ENCODE measurements at regions not wholly inside any gene's neighbourhood (a gene's known extent, or its start where the extent isn't known, plus 50 kb on each side); places are given as distances from the start of the nearest gene placed in this dataset.
A peak's percentile ranks its signal among the peaks of the same experiment; 100 is the strongest.

DNA sequence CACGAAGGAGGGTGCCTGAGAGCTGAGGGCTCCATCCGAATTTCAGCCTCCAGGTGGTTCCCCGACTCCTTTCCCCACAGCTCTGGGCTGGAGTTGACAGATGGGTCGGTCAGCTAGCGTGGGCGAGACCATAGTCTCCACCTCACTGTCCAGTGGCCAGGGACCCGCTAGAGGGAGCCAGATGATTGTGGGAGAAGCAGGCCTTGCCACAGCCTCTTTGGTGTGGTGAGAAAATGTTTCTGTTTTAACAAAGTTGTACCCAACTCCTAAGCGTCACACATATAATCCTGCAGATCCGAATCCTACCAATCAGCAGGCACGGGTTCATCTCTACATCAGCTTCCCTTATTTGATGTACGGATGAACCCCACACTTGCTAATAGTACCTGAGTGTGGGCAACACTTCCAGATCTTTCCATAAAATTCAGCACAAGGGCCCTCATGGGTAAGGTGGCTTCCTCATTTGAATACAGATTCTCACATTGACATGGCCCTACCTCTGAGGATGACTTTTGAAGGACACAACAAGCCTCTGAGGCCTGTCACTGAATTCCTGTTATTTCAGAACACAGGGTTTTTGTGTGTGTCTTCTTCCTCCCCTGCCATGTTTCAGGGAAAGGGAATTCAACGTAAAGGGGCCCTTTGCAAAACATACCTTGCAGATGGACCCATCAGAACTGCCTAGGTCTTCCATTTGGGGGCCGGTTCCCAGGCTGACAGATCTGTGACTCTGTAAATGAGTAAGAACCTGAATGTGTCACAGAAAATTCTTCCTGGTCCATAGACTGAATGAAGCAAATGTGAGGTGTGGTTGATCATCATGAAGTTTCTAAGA lies 103.2 kb upstream of the DUSP22 start:
- no peak overlapping the region for H3K27ac ChIP-seq (ENCODE audit: low read depth, low read length)
- DNase-seq (ENCODE audit: low read depth, low spot score) (peak; percentile 72), ATAC-seq (peak; percentile 98)
- CTCF ChIA-PET = interaction anchor here (0.6 to 4.0 kb wide), 9 partner anchors 10 to 1248 kb away, joined by 3 to 35 read pairs (median 4); no protein-coding TSS in a partner anchor
- no peak overlapping the region for H2AFZ ChIP-seq (ENCODE audit: low read depth, low read length, poor library complexity, severe bottlenecking)
- no peaks in the 10 kb centered on the region for H3K36me3 ChIP-seq (ENCODE audit: control insufficient read depth in 1 of 2, insufficient read depth in 2 of 2, low read length in 2 of 2)
- intact Hi-C loops (cut with micrococcal nuclease) = loop anchor here (1.0 to 5.0 kb wide), 3 partner anchors 220 to 598 kb away; no protein-coding TSS in a partner anchor
- POLR2A ChIA-PET = no interaction called here
- BruUV-seq (replicated peaks) = no TSS peak
- no peak overlapping the region for H3K4me2 ChIP-seq (ENCODE audit: low read length)
- H4K20me1 ChIP-seq (ENCODE audit: insufficient read depth) = no peaks in the 10 kb centered on the region
- no peak overlapping the region for H3K4me3 ChIP-seq (replicated peaks in 1 of 2; ENCODE audit: low read depth in 1 of 2, low read length in 2 of 2)
- H3K4me1 ChIP-seq (ENCODE audit: control insufficient read depth in 1 of 2, insufficient read depth in 2 of 2, low read length in 2 of 2) = no peaks in the 10 kb centered on the region
- no peaks in the 10 kb centered on the region for H3K79me2 ChIP-seq (ENCODE audit: insufficient read depth, low read length)
- no peaks in the 10 kb centered on the region for H3K9me3 ChIP-seq (ENCODE audit: control insufficient read depth in 1 of 2, insufficient read depth in 1 of 2, low read depth in 1 of 2, low read length in 2 of 2)
- TF ChIP-seq, protein P1, sequence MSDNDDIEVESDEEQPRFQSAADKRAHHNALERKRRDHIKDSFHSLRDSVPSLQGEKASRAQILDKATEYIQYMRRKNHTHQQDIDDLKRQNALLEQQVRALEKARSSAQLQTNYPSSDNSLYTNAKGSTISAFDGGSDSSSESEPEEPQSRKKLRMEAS (IDR thresholded peaks at IDR 0.05) = no peak
- TF ChIP-seq CTCF (IDR thresholded peaks at IDR 0.05 in 2 of 3, conservative IDR thresholded peaks at IDR 0.05 in 1 of 3; ENCODE audit: borderline replicate concordance in 1 of 3, insufficient read depth in 1 of 3, low read depth in 2 of 3, low read length in 2 of 3) (peak; percentile 93 to 95 (median 95)), EGR1 (IDR thresholded peaks at IDR 0.05; ENCODE audit: low read depth) (peak; percentile 81), RAD21 (IDR thresholded peaks at IDR 0.05; ENCODE audit: low read depth) (peak; percentile 95)
- RAD21 ChIA-PET (ENCODE audit: low non-redundant PET in 1 of 2, low total read pairs in 2 of 2, uncharacterized antibody in 2 of 2, unreplicated experiment in 2 of 2) = interaction anchor here (0.8 to 1.5 kb wide), 2 partner anchors 220 to 1158 kb away, joined by 3 to 5 read pairs; no protein-coding TSS in a partner anchor
- H3K9ac ChIP-seq (ENCODE audit: low read length) = no peak overlapping the region
- no peaks in the 10 kb centered on the region for H3K9me2 ChIP-seq (ENCODE audit: insufficient read depth)
- H3K27me3 ChIP-seq (ENCODE audit: insufficient read depth, low read length) = no peaks in the 10 kb centered on the region

DNA sequence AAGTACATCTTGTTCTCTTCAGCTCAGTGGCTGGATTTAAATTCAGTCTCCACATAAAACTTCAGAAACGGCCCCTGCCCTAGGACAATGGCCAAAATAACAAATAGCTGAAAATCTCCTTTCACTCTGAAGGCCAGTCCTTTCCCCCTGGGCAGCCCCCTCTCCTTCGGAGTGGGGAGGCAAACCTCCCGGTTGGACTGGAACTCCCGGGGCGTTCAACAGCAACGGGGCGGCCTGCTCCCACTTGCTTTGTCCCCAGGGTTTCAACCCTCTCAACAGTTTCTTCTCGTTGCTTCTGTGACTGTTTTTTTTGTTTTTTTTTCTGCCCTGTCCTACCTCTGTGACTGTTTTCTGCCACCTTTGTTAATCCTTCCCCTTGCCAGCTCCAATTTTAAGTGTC lies 102.6 kb upstream of the DUSP22 start:
- DNase-seq (ENCODE audit: low read depth, low spot score) (no peak), ATAC-seq (no peak)
- no TSS peak for BruUV-seq (replicated peaks)
- no peak overlapping the region for H2AFZ ChIP-seq (ENCODE audit: low read depth, low read length, poor library complexity, severe bottlenecking)
- TF ChIP-seq ELF1 (IDR thresholded peaks at IDR 0.05; ENCODE audit: borderline replicate concordance, low read depth) = no peak
- TF ChIP-seq SIN3A (IDR thresholded peaks at IDR 0.05; ENCODE audit: low read depth) = no peak
- TF ChIP-seq POLR2A (IDR thresholded peaks at IDR 0.05; ENCODE audit: borderline replicate concordance, extremely low read depth, insufficient read depth, insufficient read length) = no peak
- TF ChIP-seq SRF (IDR thresholded peaks at IDR 0.05; ENCODE audit: low read depth) = no peak
- no peak for TF ChIP-seq JUND (IDR thresholded peaks at IDR 0.05)
- TF ChIP-seq RAD21 (IDR thresholded peaks at IDR 0.05; ENCODE audit: low read depth) = no peak
- no peak for TF ChIP-seq EZH2phosphoT487 (IDR thresholded peaks at IDR 0.05; ENCODE audit: borderline replicate concordance)
- no peak for TF ChIP-seq EGR1 (IDR thresholded peaks at IDR 0.05; ENCODE audit: low read depth)
- no peak for TF ChIP-seq POLR2AphosphoS5 (IDR thresholded peaks at IDR 0.05; ENCODE audit: low read depth, low read length)
- TF ChIP-seq ZFX (IDR thresholded peaks at IDR 0.05) = no peak
- no peak for TF ChIP-seq ZNF274 (IDR thresholded peaks at IDR 0.05; ENCODE audit: low read depth, low read length)
- H3K36me3 ChIP-seq (ENCODE audit: control insufficient read depth in 1 of 2, insufficient read depth in 2 of 2, low read length in 2 of 2) = no peaks in the 10 kb centered on the region
- H3K4me2 ChIP-seq (ENCODE audit: low read length) = no peak overlapping the region
- no peaks in the 10 kb centered on the region for H3K27me3 ChIP-seq (ENCODE audit: insufficient read depth, low read length)
- H3K9me2 ChIP-seq (ENCODE audit: insufficient read depth) = no peaks in the 10 kb centered on the region
- H3K4me1 ChIP-seq (ENCODE audit: control insufficient read depth in 1 of 2, insufficient read depth in 2 of 2, low read length in 2 of 2) = no peaks in the 10 kb centered on the region
- H3K9ac ChIP-seq (ENCODE audit: low read length) = no peak overlapping the region
- H3K9me3 ChIP-seq (ENCODE audit: control insufficient read depth in 1 of 2, insufficient read depth in 1 of 2, low read depth in 1 of 2, low read length in 2 of 2) = no peaks in the 10 kb centered on the region
- ChIA-PET POLR2A (no interaction called here), CTCF (interaction anchor here (0.7 to 4.0 kb wide), 3 partner anchors 184 to 1192 kb away, joined by 3 to 35 read pairs (median 3); no protein-coding TSS in a partner anchor), RAD21 (ENCODE audit: low non-redundant PET in 1 of 2, low total read pairs in 2 of 2, uncharacterized antibody in 2 of 2, unreplicated experiment in 2 of 2) (no interaction called here)
- H3K79me2 ChIP-seq (ENCODE audit: insufficient read depth, low read length) = no peaks in the 10 kb centered on the region
- H3K4me3 ChIP-seq (replicated peaks in 1 of 2; ENCODE audit: low read depth in 1 of 2, low read length in 2 of 2) = no peak overlapping the region
- intact Hi-C loops (cut with micrococcal nuclease) = loop anchor here (2.0 to 5.0 kb wide), 2 partner anchors 403 to 598 kb away; no protein-coding TSS in a partner anchor
- H3K27ac ChIP-seq (ENCODE audit: low read depth, low read length) = no peak overlapping the region
- no peaks in the 10 kb centered on the region for H4K20me1 ChIP-seq (ENCODE audit: insufficient read depth)

Measured in HCT116 (cell line).